Activated naive CD8-positive, alpha-beta T cell treated with anti-CD3 and anti-CD28 coated beads, Interleukin-2, amount 50 U/mL, for 24 hours (primary cell): ENCODE measurements at regions not wholly inside any gene's neighbourhood (a gene's known extent, or its start where the extent isn't known, plus 50 kb on each side); places are given as distances from the start of the nearest gene placed in this dataset.

ENCODE experiments used
- ATAC-seq: fragments of 150-1000 bp; cut with Tn5 transposase; one replicate; pipeline ENCODE4 v1.10.0; 2021
- DNase-seq: peaks from one replicate; pipeline ENCODE4 v3.0.0; 2021
- H3K27ac Mint-ChIP-seq: one replicate; pipeline ENCODE4 v1.8.0; 2021; ENCODE audit warnings: mild to moderate bottlenecking, mixed read lengths
- H3K27me3 Mint-ChIP-seq: one replicate; pipeline ENCODE4 v1.8.0; 2021; ENCODE audit warnings: mixed read lengths
- H3K36me3 Mint-ChIP-seq: one replicate; pipeline ENCODE4 v1.8.0; 2021; ENCODE audit warnings: low read depth, mixed read lengths
- H3K4me1 Mint-ChIP-seq: one replicate; pipeline ENCODE4 v1.8.0; 2021; ENCODE audit warnings: mixed read lengths
- H3K4me3 Mint-ChIP-seq: one replicate; pipeline ENCODE4 v1.8.0; 2021; ENCODE audit warnings: mild to moderate bottlenecking, moderate library complexity, mixed read lengths
- H3K9me3 Mint-ChIP-seq: one replicate; pipeline ENCODE4 v1.8.0; 2021; ENCODE audit warnings: mixed read lengths

- peak overlapping the region; percentile 47 for H3K4me3 Mint-ChIP-seq
- ATAC-seq, result peak; percentile 76
- H3K27ac Mint-ChIP-seq, result peak overlapping the region; percentile 66
Observed at GRCh38 chr4:14177987-14178386, 550.5 kb upstream of the BOD1L1 start.

GRCh38 chr4:14178421-14178820 is 550.9 kb upstream of the BOD1L1 start:
- no peaks in the 10 kb centered on the region for H3K27me3 Mint-ChIP-seq
- H3K9me3 Mint-ChIP-seq, result no peaks in the 10 kb centered on the region
- no peak for DNase-seq
- peaks cover 30% of the 10 kb centered on the region for H3K4me1 Mint-ChIP-seq
- H3K27ac Mint-ChIP-seq, result peak overlapping the region; percentile 66
- peak; percentile 69 for ATAC-seq
- H3K36me3 Mint-ChIP-seq, result no peaks in the 10 kb centered on the region
- H3K4me3 Mint-ChIP-seq, result peak overlapping the region; percentile 47

More at GRCh38 chr4:14177987-14178386, 550.5 kb upstream of the BOD1L1 start:
- H3K36me3 Mint-ChIP-seq, result no peaks in the 10 kb centered on the region
- H3K27me3 Mint-ChIP-seq, result no peaks in the 10 kb centered on the region
- H3K4me1 Mint-ChIP-seq, result peaks cover 30% of the 10 kb centered on the region
- DNase-seq, result no peak
- H3K9me3 Mint-ChIP-seq, result no peaks in the 10 kb centered on the region

- no peak overlapping the region for H3K27ac Mint-ChIP-seq
- peaks cover 30% of the 10 kb centered on the region for H3K4me1 Mint-ChIP-seq
- no peaks in the 10 kb centered on the region for H3K27me3 Mint-ChIP-seq
- no peaks in the 10 kb centered on the region for H3K9me3 Mint-ChIP-seq
- no peak for ATAC-seq
- no peak for DNase-seq
- no peak overlapping the region for H3K4me3 Mint-ChIP-seq
- no peaks in the 10 kb centered on the region for H3K36me3 Mint-ChIP-seq
Observed at GRCh38 chr4:14180166-14180565, 552.6 kb upstream of the BOD1L1 start.

- no peak for DNase-seq
- Mint-ChIP-seq H3K36me3 (no peaks in the 10 kb centered on the region), H3K27me3 (no peaks in the 10 kb centered on the region), H3K9me3 (no peaks in the 10 kb centered on the region), H3K4me1 (peaks cover 30% of the 10 kb centered on the region), H3K4me3 (no peak overlapping the region), H3K27ac (no peak overlapping the region)
- ATAC-seq, result no peak
Observed at GRCh38 chr4:14180983-14181601, 553.6 kb upstream of the BOD1L1 start.

- H3K36me3 Mint-ChIP-seq, result no peaks in the 10 kb centered on the region
- peaks cover 29% of the 10 kb centered on the region for H3K4me1 Mint-ChIP-seq
- H3K9me3 Mint-ChIP-seq, result no peaks in the 10 kb centered on the region
- H3K27ac Mint-ChIP-seq, result no peak overlapping the region
- H3K27me3 Mint-ChIP-seq, result no peaks in the 10 kb centered on the region
- DNase-seq (no peak), ATAC-seq (no peak)
- H3K4me3 Mint-ChIP-seq, result no peak overlapping the region
Observed at GRCh38 chr4:14182148-14182547, 554.6 kb upstream of the BOD1L1 start.

- no peak for ATAC-seq
- H3K9me3 Mint-ChIP-seq, result no peaks in the 10 kb centered on the region
- no peak overlapping the region for H3K27ac Mint-ChIP-seq
- H3K27me3 Mint-ChIP-seq, result no peaks in the 10 kb centered on the region
- no peak for DNase-seq
- peaks cover 12% of the 10 kb centered on the region for H3K4me1 Mint-ChIP-seq
- no peaks in the 10 kb centered on the region for H3K36me3 Mint-ChIP-seq
- H3K4me3 Mint-ChIP-seq, result no peak overlapping the region
Observed at GRCh38 chr4:14184265-14184664, 556.7 kb upstream of the BOD1L1 start.

GRCh38 chr4:14184767-14185166 is 557.2 kb upstream of the BOD1L1 start:
- Mint-ChIP-seq H3K36me3 (no peaks in the 10 kb centered on the region), H3K9me3 (no peaks in the 10 kb centered on the region), H3K4me1 (peaks cover 9% of the 10 kb centered on the region), H3K4me3 (no peak overlapping the region), H3K27me3 (no peaks in the 10 kb centered on the region), H3K27ac (no peak overlapping the region)
- ATAC-seq (no peak), DNase-seq (no peak)

GRCh38 chr4:14188214-14188613 is 560.7 kb upstream of the BOD1L1 start:
- Mint-ChIP-seq H3K27ac (no peak overlapping the region), H3K27me3 (no peaks in the 10 kb centered on the region), H3K9me3 (no peaks in the 10 kb centered on the region), H3K4me3 (no peak overlapping the region), H3K4me1 (peaks cover 3% of the 10 kb centered on the region), H3K36me3 (no peaks in the 10 kb centered on the region)
- no peak for ATAC-seq
- no peak for DNase-seq

GRCh38 chr4:14193601-14194000 is 566.1 kb upstream of the BOD1L1 start:
- H3K4me1 Mint-ChIP-seq, result no peaks in the 10 kb centered on the region
- no peak overlapping the region for H3K4me3 Mint-ChIP-seq
- ATAC-seq, result no peak
- no peak for DNase-seq
- H3K36me3 Mint-ChIP-seq, result no peaks in the 10 kb centered on the region
- no peak overlapping the region for H3K27ac Mint-ChIP-seq
- H3K27me3 Mint-ChIP-seq, result no peaks in the 10 kb centered on the region
- H3K9me3 Mint-ChIP-seq, result no peaks in the 10 kb centered on the region

GRCh38 chr4:14196131-14196530 is 568.6 kb upstream of the BOD1L1 start:
- Mint-ChIP-seq H3K27me3 (no peaks in the 10 kb centered on the region), H3K4me3 (no peak overlapping the region), H3K4me1 (no peaks in the 10 kb centered on the region), H3K27ac (no peak overlapping the region), H3K36me3 (no peaks in the 10 kb centered on the region), H3K9me3 (no peaks in the 10 kb centered on the region)
- DNase-seq (peak; percentile 22), ATAC-seq (no peak)

GRCh38 chr4:14215116-14215770 is 587.7 kb upstream of the BOD1L1 start:
- Mint-ChIP-seq H3K36me3 (no peaks in the 10 kb centered on the region), H3K27me3 (peaks cover 6% of the 10 kb centered on the region), H3K4me1 (no peaks in the 10 kb centered on the region), H3K4me3 (no peak overlapping the region), H3K27ac (no peak overlapping the region), H3K9me3 (no peaks in the 10 kb centered on the region)
- DNase-seq (no peak), ATAC-seq (no peak)

- Mint-ChIP-seq H3K9me3 (no peaks in the 10 kb centered on the region), H3K4me3 (no peak overlapping the region), H3K4me1 (no peaks in the 10 kb centered on the region), H3K36me3 (no peaks in the 10 kb centered on the region), H3K27ac (no peak overlapping the region), H3K27me3 (peaks cover 6% of the 10 kb centered on the region)
- ATAC-seq (no peak), DNase-seq (no peak)
Observed at GRCh38 chr4:14217401-14217800, 589.9 kb upstream of the BOD1L1 start.

- ATAC-seq (no peak), DNase-seq (no peak)
- Mint-ChIP-seq H3K36me3 (no peaks in the 10 kb centered on the region), H3K4me1 (no peaks in the 10 kb centered on the region), H3K9me3 (no peaks in the 10 kb centered on the region), H3K4me3 (no peak overlapping the region), H3K27ac (no peak overlapping the region), H3K27me3 (peaks cover 6% of the 10 kb centered on the region)
Observed at GRCh38 chr4:14218641-14219040, 591.1 kb upstream of the BOD1L1 start.

GRCh38 chr4:14221176-14221575 is 593.7 kb upstream of the BOD1L1 start:
- H3K4me3 Mint-ChIP-seq, result no peak overlapping the region
- no peak overlapping the region for H3K27ac Mint-ChIP-seq
- no peaks in the 10 kb centered on the region for H3K9me3 Mint-ChIP-seq
- peaks cover 6% of the 10 kb centered on the region for H3K27me3 Mint-ChIP-seq
- no peaks in the 10 kb centered on the region for H3K4me1 Mint-ChIP-seq
- ATAC-seq (no peak), DNase-seq (no peak)
- H3K36me3 Mint-ChIP-seq, result no peaks in the 10 kb centered on the region

- no peak for ATAC-seq
- H3K9me3 Mint-ChIP-seq, result no peaks in the 10 kb centered on the region
- H3K4me3 Mint-ChIP-seq, result no peak overlapping the region
- H3K27ac Mint-ChIP-seq, result no peak overlapping the region
- H3K36me3 Mint-ChIP-seq, result no peaks in the 10 kb centered on the region
- H3K27me3 Mint-ChIP-seq, result peaks cover 2% of the 10 kb centered on the region
- no peak for DNase-seq
- no peaks in the 10 kb centered on the region for H3K4me1 Mint-ChIP-seq
Observed at GRCh38 chr4:14222377-14223029, 595.0 kb upstream of the BOD1L1 start.
